ENCODE measurements at regions not wholly inside any gene's neighbourhood (a gene's known extent, or its start where the extent isn't known, plus 50 kb on each side); places are given as distances from the start of the nearest gene placed in this dataset.

DNA sequence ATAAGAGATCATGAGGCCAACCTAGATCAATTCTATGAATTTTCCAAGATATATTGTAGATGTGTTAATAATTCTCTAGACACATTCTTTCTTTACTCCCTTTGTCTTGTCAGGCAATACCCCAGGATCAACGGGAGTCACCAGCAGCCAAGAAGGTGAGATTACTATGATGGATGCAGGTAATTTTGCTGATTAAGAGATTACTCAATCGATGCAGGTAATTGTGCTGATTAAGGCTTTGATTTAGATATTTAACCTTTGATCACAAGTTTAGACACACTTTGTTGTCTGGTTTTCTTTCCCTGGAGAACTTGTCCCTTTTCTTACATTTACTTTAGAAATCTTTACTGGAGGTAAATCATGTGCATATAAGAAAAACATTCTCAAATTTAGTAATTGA lies 134.3 kb upstream of the CNTN1 start:
- no peak for ATAC-seq
- DNase-seq = no peak

DNA sequence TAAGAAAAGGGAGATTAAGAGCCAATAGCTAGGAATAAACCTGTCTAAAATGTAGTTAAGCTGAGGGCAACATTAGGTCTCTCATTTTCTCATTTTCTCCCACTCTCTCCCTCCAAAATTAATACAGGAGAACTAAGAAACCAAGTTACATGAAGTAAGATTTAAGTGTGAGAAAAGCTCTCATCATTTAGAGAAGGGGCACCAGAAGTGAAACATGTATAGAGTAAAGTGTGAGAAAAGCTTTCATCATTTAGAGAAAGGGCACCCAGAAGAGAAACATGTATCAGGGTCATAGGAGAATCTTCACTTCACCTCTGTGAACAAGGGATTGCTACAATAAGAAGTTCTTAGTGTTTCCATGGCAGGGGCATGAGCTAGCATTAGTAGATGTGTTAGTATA lies 132.4 kb upstream of the CNTN1 start:
- DNase-seq = no peak
- ATAC-seq = no peak

DNA sequence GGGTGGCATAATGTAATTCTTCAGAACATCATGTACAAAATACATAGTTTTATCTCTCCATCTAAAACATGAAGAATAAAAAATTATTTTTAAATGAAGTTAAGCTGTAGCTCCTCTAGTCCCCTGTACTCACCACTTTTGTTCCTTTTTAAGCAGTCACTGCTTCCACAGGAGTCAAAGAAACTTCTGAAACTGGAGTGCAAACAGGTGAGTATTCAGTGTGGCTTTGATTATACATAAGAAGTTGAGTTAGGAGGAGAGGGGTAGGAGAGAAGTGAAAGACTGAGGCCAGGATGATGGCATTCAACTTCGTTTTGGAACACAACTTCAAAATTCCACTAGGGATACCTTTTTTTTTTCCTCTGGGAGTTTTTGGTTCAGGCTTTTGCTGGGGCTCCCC lies 131.4 kb upstream of the CNTN1 start:
- DNase-seq (no peak), ATAC-seq (no peak)

DNA sequence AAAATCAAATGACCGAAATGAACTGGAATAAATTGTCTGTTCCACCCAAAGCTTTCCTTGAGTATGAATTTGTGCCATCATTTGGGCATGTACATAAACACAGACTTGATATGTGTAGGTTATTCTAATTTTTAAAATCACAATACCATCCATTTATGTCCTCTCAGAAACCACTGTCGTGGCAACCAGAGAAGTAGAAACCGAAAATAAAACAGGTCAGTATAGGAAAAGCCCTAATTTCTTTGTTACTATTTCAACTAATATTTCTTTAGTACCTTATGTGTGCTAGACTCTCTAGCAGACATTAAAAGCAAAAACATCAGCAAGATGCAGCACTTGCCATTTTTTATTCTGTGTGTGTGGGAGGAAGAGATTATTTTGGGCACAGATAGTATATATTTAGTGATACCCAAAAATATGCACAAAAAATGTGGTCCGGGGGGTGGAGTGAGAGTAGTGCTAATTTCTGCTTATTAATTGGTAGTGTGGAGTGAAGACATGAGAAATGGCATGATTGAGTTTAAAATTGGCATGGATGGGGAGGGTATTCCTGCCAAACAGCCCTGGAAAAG lies 130.8 kb upstream of the CNTN1 start:
- no peak for ATAC-seq

DNA sequence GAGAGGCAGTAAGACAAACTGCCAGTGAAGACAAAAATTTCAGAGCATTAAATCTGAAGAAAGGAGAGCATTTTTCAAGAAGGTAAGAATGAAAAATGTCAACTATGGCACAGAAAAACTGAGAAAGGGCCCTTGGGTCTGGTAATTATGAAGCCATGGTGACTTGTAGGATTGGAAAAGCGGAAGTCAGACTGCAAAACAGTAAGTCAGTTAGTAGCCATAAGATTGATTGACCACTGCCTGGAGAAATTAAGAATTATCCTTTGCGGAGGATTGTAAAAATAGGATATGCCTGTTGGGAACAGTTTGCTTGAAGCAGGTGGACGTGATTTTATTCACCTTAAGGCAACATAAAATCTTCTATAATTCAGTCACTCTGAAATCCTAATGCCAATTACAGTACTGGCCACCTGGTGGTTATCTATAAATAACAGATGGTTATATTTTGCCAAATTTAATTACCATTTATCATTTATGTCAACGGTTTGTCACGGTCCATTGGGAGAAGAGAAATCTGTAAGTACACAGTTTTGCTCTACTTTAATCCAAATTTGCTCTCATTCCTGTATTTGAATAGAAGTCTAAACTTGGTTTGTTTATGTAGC lies 127.1 kb upstream of the CNTN1 start:
- ATAC-seq (no peak), DNase-seq (no peak)

More for the DNA sequence above, 130.8 kb upstream of the CNTN1 start:
- no peak for DNase-seq

- DNase-seq (no peak), ATAC-seq (no peak)
These were observed 126.0 kb upstream of the CNTN1 start for GRCh38 chr12:40566271-40566670.

DNA sequence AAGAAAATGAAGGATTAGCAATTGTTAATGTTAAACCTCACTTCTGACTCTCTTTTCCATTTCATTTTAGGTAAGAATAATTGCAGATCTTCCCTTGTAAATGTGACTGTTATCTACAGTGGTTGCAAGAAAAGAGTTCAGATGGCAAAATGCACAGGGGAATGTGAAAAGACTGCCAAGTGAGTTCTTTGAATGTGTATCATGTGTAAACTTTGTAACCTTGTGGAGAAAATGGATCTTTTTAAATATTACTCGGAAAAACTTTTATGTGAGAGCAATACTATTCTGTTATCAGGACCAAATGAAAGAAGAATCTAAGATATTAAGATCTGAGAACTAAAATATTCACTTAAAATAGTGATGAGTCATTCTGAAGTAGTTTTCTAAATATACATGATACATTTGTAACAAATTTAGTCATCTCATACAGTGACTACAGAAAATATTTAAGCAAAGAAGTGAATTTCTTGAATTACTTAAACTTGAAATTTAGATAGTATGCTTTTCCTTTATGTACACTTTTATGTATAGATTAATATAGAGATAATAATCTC lies 122.5 kb upstream of the CNTN1 start:
- ATAC-seq (no peak), DNase-seq (no peak)

DNA sequence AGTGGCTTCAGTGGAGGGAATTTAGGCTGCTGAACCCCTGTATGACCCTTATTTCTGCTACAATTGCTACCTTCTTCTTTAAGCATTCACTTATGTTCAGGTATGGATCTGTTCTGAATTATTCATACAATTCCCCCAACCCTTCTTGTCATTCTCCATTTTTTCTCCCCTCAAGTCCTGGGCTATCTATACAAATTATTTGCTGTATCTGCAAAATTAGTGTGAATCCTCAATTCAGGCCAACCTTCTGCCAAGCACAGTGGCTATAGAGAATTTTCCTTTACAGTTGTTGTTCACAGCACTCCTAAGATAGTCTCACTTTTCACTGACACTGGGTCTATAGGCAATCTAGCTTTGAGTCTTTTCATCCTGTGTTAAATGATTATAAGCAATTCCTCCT lies 119.2 kb upstream of the CNTN1 start:
- DNase-seq (no peak), ATAC-seq (no peak)

GRCh38 chr12:40575987-40576386 lies 116.3 kb upstream of the CNTN1 start:
- no peak for ATAC-seq
- DNase-seq = no peak

GRCh38 chr12:40577834-40578233 lies 114.4 kb upstream of the CNTN1 start:
- ATAC-seq = no peak
- DNase-seq = no peak

- DNase-seq (no peak), ATAC-seq (no peak)
These were observed 112.6 kb upstream of the CNTN1 start for GRCh38 chr12:40579687-40580086.

DNA sequence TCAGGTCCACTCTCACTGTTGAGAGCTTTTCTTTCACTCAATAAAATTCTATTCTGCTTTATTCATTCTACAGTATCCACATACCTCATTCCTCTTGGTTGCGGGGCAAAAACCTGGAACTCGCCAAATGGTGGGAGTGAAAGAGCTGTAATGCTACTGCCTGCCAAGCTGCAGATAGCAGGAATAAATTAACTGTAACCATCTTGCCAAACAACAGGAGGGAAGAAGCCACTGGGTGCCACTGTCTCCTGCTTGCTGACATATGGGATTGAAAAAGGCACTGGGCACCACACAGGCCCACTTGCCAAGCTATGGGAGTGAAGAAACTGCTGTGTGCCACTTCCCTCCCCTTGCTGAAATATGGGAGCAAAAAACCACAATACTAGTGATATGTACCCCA lies 111.9 kb upstream of the CNTN1 start:
- DNase-seq (no peak), ATAC-seq (no peak)

DNA sequence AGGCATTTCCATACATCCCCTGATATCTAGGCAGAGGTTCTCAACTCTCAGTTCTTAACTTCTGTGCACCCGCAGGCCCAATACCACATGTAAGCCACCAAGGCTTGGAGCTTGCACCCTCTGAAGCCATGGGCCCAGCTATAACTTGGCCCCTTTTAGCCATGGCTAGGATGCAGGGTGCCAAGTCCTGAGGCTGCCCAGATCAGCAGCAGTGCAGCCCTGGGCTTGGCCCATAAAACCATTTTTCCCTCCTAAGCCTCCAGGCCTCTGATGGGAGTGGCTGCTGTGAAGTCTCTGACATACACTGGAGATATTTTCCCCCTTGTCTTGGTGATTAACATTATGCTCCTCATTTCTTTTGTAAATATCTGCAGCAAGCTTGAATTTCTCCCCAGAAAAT lies 110.3 kb upstream of the CNTN1 start:
- DNase-seq (no peak), ATAC-seq (no peak)

DNA sequence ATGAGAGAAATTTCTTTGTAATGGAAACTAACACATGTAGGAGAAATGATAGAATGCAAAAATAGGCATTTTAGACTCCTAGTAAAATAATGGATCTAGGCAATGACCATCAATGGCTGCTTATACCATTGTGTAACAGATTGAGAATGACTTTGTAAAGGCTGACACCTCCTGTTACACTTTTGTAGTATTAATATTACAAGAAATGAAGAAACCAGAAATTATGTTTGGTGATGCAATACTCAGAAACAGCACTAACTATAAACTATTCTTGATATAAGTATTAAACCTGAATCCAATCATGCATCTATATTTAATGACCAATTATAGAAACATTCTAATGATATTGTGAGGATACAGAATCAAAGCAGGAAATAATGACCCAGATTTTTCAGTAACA lies 108.5 kb upstream of the CNTN1 start:
- ATAC-seq (no peak), DNase-seq (no peak)

GRCh38 chr12:40584763-40585162 lies 107.5 kb upstream of the CNTN1 start:
- no peak for DNase-seq
- ATAC-seq = no peak

GRCh38 chr12:40586823-40587222 lies 105.4 kb upstream of the CNTN1 start:
- ATAC-seq (no peak), DNase-seq (no peak)

- DNase-seq = no peak
- no peak for ATAC-seq
These were observed 104.8 kb upstream of the CNTN1 start for GRCh38 chr12:40587421-40587820.

DNA sequence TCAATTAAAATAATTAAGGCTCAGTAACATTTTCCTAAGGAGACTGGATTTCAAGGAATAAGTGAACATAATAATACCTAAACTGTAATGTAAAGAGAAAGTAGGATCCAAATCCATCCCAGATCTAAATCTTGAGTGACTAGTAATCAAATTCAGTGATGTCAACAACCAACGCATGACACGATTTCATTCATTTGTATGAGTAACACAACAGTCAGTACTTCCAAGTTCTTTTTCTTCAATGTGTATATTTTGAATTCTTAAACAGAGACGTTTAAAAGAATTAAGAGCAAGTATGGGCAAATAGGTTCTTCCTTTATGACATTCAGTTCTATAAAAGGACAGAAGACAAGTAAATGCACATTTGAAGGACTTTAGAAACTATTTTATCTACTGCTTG lies 104.3 kb upstream of the CNTN1 start:
- no peak for DNase-seq
- no peak for ATAC-seq

GRCh38 chr12:40597133-40597532 lies 95.1 kb upstream of the CNTN1 start:
- ATAC-seq (no peak), DNase-seq (no peak)

GRCh38 chr12:40598073-40598472 lies 94.2 kb upstream of the CNTN1 start:
- DNase-seq = no peak
- ATAC-seq = no peak

- no peak for ATAC-seq
- no peak for DNase-seq
These were observed 89.7 kb upstream of the CNTN1 start for GRCh38 chr12:40602562-40602961.

DNA sequence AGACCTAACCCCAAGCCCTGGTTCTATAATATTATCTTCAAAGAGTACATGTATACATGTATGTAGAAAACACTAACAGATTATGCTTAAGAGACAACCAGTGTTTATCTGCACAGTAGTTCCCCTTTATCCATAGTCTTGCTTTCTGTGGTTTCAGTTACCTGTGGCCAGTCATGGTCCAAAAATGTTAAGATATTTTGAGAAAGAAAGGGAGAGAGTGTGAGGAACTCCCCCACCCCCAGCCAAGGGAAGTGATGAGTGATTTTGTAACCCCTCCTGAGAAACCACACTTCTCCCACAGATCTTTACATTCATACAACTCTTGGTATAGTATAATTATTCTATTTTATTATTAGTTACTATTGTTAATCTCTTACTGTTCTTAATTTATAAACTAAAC lies 77.3 kb upstream of the CNTN1 start:
- no peak for DNase-seq
- ATAC-seq = peak; percentile 14

GRCh38 chr12:40615590-40615989 lies 76.6 kb upstream of the CNTN1 start:
- DNase-seq (no peak), ATAC-seq (no peak)

DNA sequence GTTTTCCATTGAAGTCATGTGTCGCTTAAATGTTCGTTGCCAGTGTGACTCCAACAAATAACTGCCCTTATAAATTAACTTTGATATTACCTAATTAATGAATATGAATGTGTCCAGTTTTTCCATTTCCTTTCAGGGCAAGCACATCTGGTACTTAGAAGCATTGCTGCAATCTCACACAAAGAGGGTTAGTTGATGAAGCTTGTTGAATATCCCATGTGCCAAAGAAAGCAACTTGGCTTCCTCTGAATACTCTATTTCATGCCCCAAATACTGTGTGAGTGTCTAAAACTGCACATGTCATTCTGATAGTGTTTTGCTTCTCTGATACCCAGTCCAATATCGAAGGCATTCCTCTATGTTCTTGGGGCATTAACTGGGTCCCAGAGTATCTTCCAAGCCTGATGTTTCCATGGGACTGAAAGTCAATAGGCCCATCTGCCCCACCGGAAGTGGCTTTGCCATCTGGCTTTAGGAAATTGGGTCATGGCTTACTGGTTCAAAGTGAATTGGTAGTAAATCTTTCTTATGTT lies 75.8 kb upstream of the CNTN1 start:
- ATAC-seq = no peak
- no peak for DNase-seq

Data from stimulated activated naive CD8-positive, alpha-beta T cell treated with anti-CD3 and anti-CD28 coated beads, Interleukin-15, Interleukin-2, amounts not matched to agents 100 U/mL and 50 U/mL, for 24 hours (primary cell).